Esophagus squamous epithelium (tissue), 5 donors: ENCODE measurements at regions not wholly inside any gene's neighbourhood (a gene's known extent, or its start where the extent isn't known, plus 50 kb on each side); places are given as distances from the start of the nearest gene placed in this dataset.

ENCODE experiments used
- DNase-seq: peaks from one replicate; lab custom pipeline; 2025; lab: John Stamatoyannopoulos, UW
- H3K27ac ChIP-seq, 4 donors: fragments of 200-600 bp; sonication (generic); one replicate each; pipeline ENCODE4 v1.5.1; 2016 to 2019; ENCODE audit warnings: mild to moderate bottlenecking in 1 of 4
- H3K27me3 ChIP-seq, 4 donors: fragments of 200-600 bp; sonication (generic); 1 replicate in 3 of 4; 2 replicates in 1 of 4; pipeline versions ENCODE4 v1.5.1 to v1.6.0; 2017 to 2021; ENCODE audit warnings: antibody characterized with exemption in 1 of 4
- H3K36me3 ChIP-seq, 3 donors: fragments of 200-600 bp; sonication (generic); one replicate each; pipeline ENCODE4 v1.5.1; 2016 to 2019
- H3K4me1 ChIP-seq, 3 donors: fragments of 200-600 bp; sonication (generic); one replicate each; pipeline ENCODE4 v1.5.1; 2017 to 2019
- H3K4me3 ChIP-seq, 4 donors: fragments of 200-600 bp; sonication (generic); 1 replicate in 3 of 4; 2 replicates in 1 of 4; pipeline ENCODE4 v1.5.1; 2016 to 2019; ENCODE audit warnings: mild to moderate bottlenecking in 2 of 4, moderate library complexity in 1 of 4
- H3K9me3 ChIP-seq, 3 donors: fragments of 200-600 bp; sonication (generic); one replicate each; pipeline ENCODE4 v1.5.1; 2016 to 2019
- POLR2A ChIP-seq, 4 donors: fragments of 450-650 bp; IDR thresholded peaks; one replicate each; pipeline ENCODE4 v1.6.1; 2017; ENCODE audit warnings: antibody characterized with exemption in 4 of 4, mild to moderate bottlenecking in 4 of 4, moderate library complexity in 3 of 4
- WGBS, 2 donors: methylation state at CpG; one replicate each; pipeline ENCODE4 v1.1.5; 2018; 5-methylcytosine and 5-hydroxymethylcytosine counted together
- intact Hi-C: fragments of 100-400 bp; cut with DNase I; formaldehyde crosslinking; loops from one replicate; pipeline ENCODE4 v1.15.0; 2022
- TF ChIP-seq, protein P1 (sequence below), 6 experiments: fragments of 450-650 bp in 4 of 6; fragments of 200-600 bp in 2 of 6; sonication (generic) in 2 of 6; IDR thresholded peaks; one replicate each; pipeline ENCODE4 v1.5.1; 2016 to 2019; ENCODE audit warnings: antibody characterized with exemption in 6 of 6, mild to moderate bottlenecking in 4 of 6, moderate library complexity in 4 of 6
- donor health status: DM: yes; HTN: yes; CAD: no.

DNA sequence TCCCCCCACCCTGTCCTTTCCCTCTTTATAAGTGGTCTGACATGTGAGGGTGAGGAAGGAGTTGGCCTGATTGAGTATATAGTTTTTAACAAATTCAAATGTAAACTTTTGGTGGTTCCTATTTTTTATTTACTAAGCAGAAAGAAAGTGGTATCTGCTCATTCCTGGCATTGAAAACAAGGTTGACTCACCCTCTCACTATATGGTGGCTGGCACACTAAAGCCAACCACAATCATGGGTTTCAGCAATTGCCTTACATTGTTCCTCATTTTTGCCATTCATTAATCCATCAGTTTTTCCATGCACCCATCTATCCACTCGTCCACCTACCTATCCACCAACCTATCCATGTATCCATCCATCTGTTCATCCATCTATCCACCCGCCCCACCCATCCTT lies 75.4 kb upstream of the IGFBP5 start:
- H3K4me1 ChIP-seq, result peaks cover 0 to 15% (median 10%) of the 10 kb centered on the region in 3 donors
- no peak for DNase-seq
- 78 to 83% methylated on average over 2 of the region's 2 CpGs for WGBS, 2 donors
- TF ChIP-seq, protein P1, sequence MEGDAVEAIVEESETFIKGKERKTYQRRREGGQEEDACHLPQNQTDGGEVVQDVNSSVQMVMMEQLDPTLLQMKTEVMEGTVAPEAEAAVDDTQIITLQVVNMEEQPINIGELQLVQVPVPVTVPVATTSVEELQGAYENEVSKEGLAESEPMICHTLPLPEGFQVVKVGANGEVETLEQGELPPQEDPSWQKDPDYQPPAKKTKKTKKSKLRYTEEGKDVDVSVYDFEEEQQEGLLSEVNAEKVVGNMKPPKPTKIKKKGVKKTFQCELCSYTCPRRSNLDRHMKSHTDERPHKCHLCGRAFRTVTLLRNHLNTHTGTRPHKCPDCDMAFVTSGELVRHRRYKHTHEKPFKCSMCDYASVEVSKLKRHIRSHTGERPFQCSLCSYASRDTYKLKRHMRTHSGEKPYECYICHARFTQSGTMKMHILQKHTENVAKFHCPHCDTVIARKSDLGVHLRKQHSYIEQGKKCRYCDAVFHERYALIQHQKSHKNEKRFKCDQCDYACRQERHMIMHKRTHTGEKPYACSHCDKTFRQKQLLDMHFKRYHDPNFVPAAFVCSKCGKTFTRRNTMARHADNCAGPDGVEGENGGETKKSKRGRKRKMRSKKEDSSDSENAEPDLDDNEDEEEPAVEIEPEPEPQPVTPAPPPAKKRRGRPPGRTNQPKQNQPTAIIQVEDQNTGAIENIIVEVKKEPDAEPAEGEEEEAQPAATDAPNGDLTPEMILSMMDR (IDR thresholded peaks at IDR 0.05), result no peak
- no peak for TF ChIP-seq POLR2A (IDR thresholded peaks at IDR 0.05)
- H3K9me3 ChIP-seq, result no peaks in the 10 kb centered on the region
- intact Hi-C loops, result no loop called here
- H3K36me3 ChIP-seq, result no peaks in the 10 kb centered on the region
- no peak overlapping the region for H3K4me3 ChIP-seq
- H3K27ac ChIP-seq, result no peak overlapping the region
- H3K27me3 ChIP-seq, result peaks cover 0 to 4% (median 0%) of the 10 kb centered on the region in 4 donors

DNA sequence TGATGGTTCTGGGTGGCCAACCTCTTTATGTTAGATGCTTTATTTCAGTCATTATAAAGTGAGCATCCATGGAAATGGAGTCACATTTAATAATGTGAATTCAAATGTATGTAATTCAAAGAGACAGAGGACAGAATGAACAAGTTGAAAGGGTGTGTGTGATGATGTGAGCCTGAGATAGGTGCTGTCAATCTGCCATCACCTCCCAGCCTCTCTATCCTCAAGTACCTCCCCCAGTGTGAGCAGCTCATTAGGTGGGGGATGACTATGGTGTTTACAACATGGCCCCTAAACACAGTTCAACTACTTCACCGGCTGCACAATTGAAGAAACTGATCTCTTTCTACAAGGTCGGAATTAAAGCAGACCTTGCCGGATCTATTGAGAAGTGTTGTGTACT lies 74.7 kb upstream of the IGFBP5 start:
- 62 to 80% methylated on average over 2 to 3 of the region's 3 CpGs for WGBS, 2 donors
- Histone ChIP-seq H3K36me3 (no peaks in the 10 kb centered on the region), H3K4me3 (no peak overlapping the region), H3K27ac (no peak overlapping the region), H3K27me3 (peaks cover 0 to 8% (median 0%) of the 10 kb centered on the region in 4 donors), H3K4me1 (peaks cover 0 to 18% (median 12%) of the 10 kb centered on the region in 3 donors), H3K9me3 (no peaks in the 10 kb centered on the region)
- no peak for TF ChIP-seq POLR2A (IDR thresholded peaks at IDR 0.05)
- TF ChIP-seq, protein P1 (IDR thresholded peaks at IDR 0.05), result no peak
- no peak for DNase-seq
- intact Hi-C loops, result no loop called here

DNA sequence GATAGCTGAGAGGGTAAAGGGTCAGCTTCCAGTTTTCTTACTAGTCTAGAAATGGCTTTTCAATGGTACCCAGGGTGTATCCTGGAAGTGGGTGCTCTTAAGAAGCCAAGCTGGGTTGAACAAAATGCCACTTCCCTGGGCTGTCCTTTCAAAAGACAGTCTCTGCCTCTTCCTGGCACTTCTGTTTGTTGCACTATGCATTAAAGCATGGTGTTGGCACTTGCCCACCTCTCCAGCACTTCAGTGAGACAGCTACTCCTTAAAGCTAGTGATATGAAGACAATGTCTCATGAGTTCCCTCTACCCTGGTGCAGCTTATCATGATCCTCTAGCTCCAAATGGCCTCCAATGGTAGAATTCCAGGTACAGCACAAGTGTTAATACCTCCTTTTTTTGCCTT lies 74.3 kb upstream of the IGFBP5 start:
- Histone ChIP-seq H3K4me1 (peaks cover 0 to 18% (median 10%) of the 10 kb centered on the region in 3 donors), H3K9me3 (no peaks in the 10 kb centered on the region), H3K27ac (no peak overlapping the region), H3K27me3 (peaks cover 0 to 8% (median 0%) of the 10 kb centered on the region in 4 donors), H3K4me3 (no peak overlapping the region), H3K36me3 (no peaks in the 10 kb centered on the region)
- no peak for DNase-seq
- intact Hi-C loops, result no loop called here
- TF ChIP-seq, protein P1 (IDR thresholded peaks at IDR 0.05), result no peak
- TF ChIP-seq POLR2A (IDR thresholded peaks at IDR 0.05), result no peak

DNA sequence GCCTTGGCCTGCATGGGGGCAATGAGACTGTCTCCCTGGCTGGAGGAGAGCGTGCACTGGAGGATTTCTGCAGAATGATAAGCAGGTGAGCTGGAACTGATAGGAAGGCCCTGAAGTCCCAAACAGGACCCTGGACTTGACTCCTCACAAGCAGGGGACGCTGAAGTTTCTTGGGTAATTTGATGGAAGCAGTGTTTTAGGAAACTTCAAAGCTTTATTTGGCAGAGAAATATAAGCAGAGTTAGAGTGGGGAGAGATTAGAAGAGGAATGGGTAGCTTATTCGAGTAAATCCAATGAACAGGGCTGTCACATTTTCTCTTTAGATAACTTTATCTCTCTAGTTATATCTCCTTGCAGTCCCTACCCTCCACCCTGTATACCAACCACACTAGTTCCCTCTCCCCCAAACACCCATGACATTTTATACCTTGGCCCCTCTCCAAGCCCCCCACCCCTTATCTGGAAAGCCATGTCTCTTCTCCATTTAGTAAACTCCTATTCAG lies 73.6 kb upstream of the IGFBP5 start:
- 76 to 83% methylated on average over 3 of the region's 3 CpGs for WGBS, 2 donors

DNA sequence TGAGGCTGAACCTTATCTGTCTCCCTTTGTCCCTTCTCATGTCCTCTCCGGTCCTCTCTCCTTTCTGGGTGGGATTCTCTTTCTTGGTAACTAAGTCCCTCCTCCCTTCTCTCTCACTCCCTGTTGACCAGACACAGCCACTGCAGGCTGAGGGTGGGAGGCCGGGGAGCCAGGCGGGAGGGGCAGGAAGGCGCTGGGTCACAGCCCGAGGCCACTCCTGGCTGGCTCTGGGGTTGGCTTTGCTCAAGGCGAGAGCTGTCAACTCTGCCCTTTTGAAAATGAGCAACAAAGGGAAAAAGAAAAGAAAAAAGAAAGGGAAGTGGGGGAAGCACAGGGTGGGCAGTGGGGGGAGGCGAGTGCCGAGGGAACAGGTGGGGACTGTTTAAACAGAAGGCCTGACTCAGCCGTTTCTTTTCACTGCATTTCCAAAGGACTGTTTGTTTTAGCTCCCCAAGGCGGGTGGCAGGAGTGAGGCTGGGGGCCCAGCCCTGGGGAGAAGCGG lies 70.5 kb upstream of the IGFBP5 start:
- intact Hi-C loops, result no loop called here
- WGBS, 2 donors, result 13 to 22% methylated on average over 7 to 11 of the region's 11 CpGs
- Histone ChIP-seq H3K27ac (no peak overlapping the region), H3K36me3 (no peaks in the 10 kb centered on the region), H3K27me3 (peaks cover 0 to 8% (median 0%) of the 10 kb centered on the region in 4 donors), H3K4me1 (peaks cover 0 to 18% (median 10%) of the 10 kb centered on the region in 3 donors), H3K9me3 (no peaks in the 10 kb centered on the region), H3K4me3 (no peak overlapping the region)
- TF ChIP-seq, protein P1 (IDR thresholded peaks at IDR 0.05), result no peak
- TF ChIP-seq POLR2A (IDR thresholded peaks at IDR 0.05), result no peak
- no peak for DNase-seq

More for the DNA sequence above, 73.6 kb upstream of the IGFBP5 start:
- Histone ChIP-seq H3K4me3 (no peak overlapping the region), H3K4me1 (peaks cover 0 to 18% (median 10%) of the 10 kb centered on the region in 3 donors), H3K27ac (no peak overlapping the region), H3K27me3 (peaks cover 0 to 8% (median 0%) of the 10 kb centered on the region in 4 donors), H3K36me3 (no peaks in the 10 kb centered on the region), H3K9me3 (no peaks in the 10 kb centered on the region)
- intact Hi-C loops, result no loop called here
- no peak for DNase-seq
- no peak for TF ChIP-seq POLR2A (IDR thresholded peaks at IDR 0.05)
- TF ChIP-seq, protein P1 (IDR thresholded peaks at IDR 0.05), result no peak
